HG03103 (cell line): ENCODE measurements at regions not wholly inside any gene's neighbourhood (a gene's known extent, or its start where the extent isn't known, plus 50 kb on each side); places are given as distances from the start of the nearest gene placed in this dataset.

Source experiments
- ATAC-seq: cut with Tn5 transposase; IDR thresholded peaks from one replicate; pipeline ENCODE4 v1.9.1; 2021; ENCODE audit warnings: low read depth; ENCODE audit not compliant: unreplicated experiment

GRCh38 chr18:64234321-64234720 is 85.4 kb upstream of the LINC00305 start:
- no peak for ATAC-seq

- ATAC-seq = no peak
Observed at GRCh38 chr18:64233851-64234250, 85.0 kb upstream of the LINC00305 start.

- ATAC-seq = no peak
Observed at GRCh38 chr18:64220941-64221340, 72.1 kb upstream of the LINC00305 start.

- ATAC-seq = no peak
Observed at GRCh38 chr18:64219517-64219916, 70.6 kb upstream of the LINC00305 start.

- no peak for ATAC-seq
Observed at GRCh38 chr18:64210401-64210949, 61.6 kb upstream of the LINC00305 start.

GRCh38 chr18:64208516-64208915 is 59.6 kb upstream of the LINC00305 start:
- ATAC-seq = no peak

- no peak for ATAC-seq
Observed at GRCh38 chr18:64207820-64208219, 58.9 kb upstream of the LINC00305 start.

GRCh38 chr18:64203295-64203694 is 54.4 kb upstream of the LINC00305 start:
- ATAC-seq = no peak

- ATAC-seq = no peak
Observed at GRCh38 chr18:64202863-64203262, 54.0 kb upstream of the LINC00305 start.

- no peak for ATAC-seq
Observed at GRCh38 chr18:64202210-64202836, 53.4 kb upstream of the LINC00305 start.

GRCh38 chr18:64201781-64202180 is 52.9 kb upstream of the LINC00305 start:
- no peak for ATAC-seq

- no peak for ATAC-seq
Observed at GRCh38 chr18:64199581-64199980, 50.7 kb upstream of the LINC00305 start.
